ENCODE measurements at regions not wholly inside any gene's neighbourhood (a gene's known extent, or its start where the extent isn't known, plus 50 kb on each side); places are given as distances from the start of the nearest gene placed in this dataset.

GRCh38 chr2:221100467-221101089 lies 471.5 kb downstream of the EPHA4 start:
- no peak for DNase-seq

DNA sequence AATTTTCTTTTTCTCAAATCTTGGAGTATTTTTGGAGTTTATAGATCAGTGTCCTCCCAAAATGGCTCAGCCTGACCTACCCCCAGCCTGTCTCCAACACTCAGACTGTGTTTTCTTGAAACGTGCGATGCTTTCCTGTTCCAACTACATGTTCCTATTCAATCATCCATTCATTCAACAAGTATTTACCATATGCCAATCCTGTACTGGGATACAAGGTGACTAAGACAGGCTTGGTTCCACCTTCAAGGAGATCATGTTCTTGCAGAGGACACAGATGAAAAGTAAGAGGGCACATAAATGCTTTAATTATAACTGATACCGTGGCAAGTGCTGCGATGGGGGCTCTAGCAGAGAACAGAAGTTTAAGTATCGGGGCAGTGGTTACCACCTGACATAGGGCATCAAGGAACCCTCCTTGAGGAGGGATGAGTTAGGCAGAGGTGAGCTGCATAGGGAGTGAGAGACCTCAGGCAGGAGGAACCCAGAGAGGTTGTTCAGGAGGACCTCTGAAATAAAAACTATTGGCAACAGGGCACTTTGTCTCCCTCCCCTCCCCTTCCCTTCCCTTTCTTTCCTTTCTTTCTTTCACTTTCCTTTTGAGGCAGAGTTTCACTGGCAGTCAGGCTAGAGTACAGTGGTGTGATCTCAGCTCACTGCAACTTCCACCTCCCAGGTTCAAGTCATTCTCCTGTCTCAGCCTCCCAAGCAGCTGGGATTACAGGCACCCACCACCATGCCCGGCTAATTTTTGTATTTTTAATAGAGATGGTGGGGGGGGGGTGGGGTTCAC lies 469.0 kb downstream of the EPHA4 start:
- DNase-seq: no peak

GRCh38 chr2:221103930-221104329 lies 468.2 kb downstream of the EPHA4 start:
- no peak for DNase-seq

DNA sequence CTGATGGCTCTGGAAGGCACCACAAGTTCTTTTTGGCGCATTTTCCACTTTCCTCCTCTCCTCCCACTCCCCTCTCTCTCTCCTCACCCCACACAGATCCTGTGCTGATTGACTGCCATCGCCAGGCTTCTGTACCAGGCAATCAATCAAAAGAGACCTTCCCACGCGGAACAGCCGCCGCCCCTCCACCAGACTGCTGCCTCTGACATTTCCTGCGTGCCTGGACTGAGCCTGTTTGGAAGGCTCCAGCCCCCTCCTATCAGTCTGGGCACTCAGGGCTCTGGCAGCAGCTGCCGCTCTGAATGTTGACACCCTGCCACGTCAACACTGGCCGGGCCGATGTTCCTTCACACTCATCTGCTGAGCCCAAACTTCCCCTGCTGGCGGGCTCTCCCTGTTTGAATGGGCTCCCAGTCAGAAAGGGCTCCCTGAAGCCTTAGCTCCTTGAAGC lies 467.7 kb downstream of the EPHA4 start:
- no peak for DNase-seq

DNA sequence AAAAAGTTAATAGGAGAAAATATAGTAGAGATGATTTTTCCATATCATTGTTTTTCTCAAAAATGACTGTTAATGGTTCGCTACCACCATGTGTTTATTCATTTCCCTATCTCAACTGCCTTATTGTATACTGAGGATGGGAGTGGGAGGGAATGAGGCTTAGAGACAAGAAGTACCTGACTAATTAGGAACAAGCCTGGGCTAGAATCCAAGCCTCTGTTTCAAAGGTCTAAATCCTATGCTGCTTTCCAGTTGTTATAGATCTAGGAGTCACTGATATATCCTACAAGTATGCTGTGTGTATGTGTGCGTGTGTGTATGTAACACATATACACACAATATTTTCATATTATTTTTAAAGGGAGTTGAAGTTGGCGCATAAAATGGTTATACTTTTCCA lies 465.9 kb downstream of the EPHA4 start:
- DNase-seq: no peak

DNA sequence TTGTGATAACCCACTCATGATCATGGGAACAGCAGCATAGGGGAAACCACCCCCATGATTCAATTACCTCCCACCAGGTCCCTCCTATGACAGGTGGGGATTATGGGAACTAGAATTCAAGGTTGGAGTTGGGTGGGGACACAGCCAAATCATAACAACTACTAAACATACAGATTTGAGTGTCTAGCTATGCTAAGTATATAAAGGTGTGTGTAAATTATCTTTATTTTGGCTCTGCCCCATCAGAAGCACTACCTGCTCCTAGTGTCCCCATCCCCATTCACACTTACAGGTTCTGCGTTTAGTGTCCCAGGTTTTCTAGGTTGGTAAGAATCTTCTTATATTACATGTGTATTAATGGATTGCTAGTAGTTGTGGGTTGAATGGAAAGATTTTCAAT lies 464.7 kb downstream of the EPHA4 start:
- DNase-seq: no peak

DNA sequence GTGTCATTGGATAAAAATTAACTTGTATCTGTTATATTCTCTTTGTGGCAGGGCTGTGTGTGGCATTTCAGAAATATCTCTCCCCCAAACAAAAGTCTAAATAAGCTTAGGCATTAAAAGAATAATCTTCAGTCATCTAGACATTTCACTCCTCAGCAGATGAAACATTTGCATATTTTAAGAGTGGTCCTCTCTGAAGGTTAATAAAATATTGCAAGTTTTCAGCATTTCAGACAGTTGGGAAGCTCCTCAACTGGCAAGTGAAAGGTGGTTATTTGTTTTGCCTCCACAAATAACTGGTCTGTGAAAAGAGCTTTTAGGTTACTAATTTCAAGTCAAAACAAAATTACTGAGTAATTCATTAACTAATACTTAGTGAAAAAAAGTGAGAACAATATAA lies 462.6 kb downstream of the EPHA4 start:
- DNase-seq: no peak

GRCh38 chr2:221111739-221112138 lies 460.4 kb downstream of the EPHA4 start:
- no peak for DNase-seq

DNA sequence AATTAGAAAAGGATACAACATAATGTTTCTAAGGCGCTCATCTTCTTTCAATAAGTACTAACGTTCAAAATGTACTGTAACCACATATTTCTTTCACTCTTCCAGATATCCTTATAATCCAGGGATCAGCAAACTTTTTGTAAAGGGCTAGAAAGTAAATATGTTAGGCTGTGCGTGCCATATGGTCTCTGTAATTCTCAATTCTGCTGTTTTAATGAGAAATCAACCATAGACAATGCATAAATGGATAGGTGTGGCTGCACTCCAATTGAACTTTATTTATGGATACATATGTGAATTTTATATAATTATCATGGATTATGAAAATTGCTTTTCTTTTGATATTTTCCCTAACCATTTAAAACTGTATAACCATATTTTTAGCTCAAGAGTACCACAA lies 459.4 kb downstream of the EPHA4 start:
- no peak for DNase-seq

- DNase-seq: no peak
These were observed 456.2 kb downstream of the EPHA4 start for GRCh38 chr2:221115944-221116343.

DNA sequence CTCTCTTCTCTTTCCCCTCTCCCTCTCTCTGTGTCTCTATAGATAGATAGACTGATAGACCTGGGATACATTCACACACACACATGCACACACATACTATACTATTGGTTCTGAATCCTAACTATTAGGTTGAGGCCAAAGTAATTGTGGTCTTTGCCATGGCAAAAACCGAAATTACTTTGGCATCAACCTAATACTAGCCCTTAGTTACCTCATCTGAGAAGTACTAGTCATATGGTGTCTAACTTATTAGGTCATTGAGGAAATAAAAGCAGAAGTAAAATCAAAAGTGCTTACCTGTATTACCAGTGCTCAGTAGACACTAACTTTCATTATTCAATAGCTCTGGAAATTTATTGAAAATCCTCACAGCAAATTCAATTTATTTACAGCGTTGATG lies 451.5 kb downstream of the EPHA4 start:
- DNase-seq: no peak

DNA sequence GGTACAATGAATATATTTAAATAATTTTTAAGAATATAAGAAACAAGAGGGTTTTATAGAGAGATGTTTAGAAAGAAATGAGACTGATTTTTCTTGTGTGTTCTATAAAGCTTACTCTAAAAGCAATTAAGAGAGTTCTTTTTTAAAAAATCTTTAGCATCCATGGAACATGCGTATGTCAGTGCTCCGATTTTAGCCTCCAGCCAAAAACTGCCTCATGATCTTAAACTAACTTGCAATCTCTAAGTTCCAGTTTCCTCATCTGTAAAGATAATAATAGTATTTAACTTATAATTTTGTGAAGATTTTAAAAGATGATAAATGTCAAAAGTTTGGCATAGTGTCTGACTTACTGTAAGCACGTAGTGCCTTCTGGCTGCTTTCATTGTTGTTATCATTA lies 448.7 kb downstream of the EPHA4 start:
- DNase-seq: no peak

DNA sequence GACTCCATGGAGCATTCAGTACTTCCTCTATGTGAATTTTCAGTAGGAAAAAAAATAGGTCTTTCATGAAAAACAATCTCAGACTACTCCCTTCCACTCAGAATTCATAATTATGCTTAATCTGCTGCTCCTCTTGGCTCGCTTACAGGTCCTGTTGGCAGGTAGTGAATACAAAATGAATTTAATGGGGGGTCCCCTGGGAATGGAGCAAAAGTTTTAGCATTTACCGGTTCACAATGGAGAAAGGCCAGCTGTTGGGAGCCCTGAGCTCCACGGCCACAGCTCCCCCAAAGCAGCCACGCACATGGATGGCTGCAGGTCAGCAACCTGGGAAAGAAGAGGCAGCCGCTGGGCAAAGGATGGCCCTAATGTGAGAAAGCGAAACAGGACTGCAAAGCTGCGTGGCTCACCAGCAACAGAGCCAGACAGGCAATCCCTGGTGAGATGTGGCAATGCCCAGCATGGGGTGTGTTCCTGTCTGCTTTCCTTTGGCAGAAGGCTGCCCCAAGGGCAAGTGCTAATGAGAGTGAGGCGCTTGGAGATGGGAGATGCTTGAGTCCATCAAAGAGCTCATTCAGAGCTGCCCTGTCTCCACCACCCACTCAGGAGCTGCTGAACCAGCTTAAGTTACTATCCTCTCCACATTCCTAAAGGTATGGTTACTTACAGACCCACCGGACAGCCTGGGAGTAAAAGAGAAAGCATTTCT lies 447.4 kb downstream of the EPHA4 start:
- DNase-seq: no peak

GRCh38 chr2:221125691-221126090 lies 446.4 kb downstream of the EPHA4 start:
- no peak for DNase-seq

DNA sequence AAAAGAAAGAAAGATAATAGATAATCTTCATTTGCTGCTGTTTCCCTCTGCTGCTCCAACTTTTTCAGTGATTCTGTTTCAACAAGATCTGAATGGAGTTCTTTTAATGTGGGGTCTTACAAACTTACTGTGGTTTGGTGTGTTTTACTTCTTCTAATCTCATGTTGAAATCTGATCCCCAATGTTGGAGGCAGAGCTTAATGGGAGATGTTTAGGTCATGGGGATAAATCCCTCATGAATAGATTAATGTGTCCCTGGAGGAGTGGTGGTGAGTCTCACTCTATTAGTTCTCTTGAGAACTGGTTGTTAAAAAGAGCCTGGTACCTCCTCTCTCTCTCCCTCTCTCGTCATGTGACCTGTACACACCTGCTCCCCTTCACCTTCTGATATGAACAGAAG lies 442.4 kb downstream of the EPHA4 start:
- no peak for DNase-seq

GRCh38 chr2:221130431-221130830 lies 441.7 kb downstream of the EPHA4 start:
- no peak for DNase-seq

GRCh38 chr2:221133941-221134340 lies 438.2 kb downstream of the EPHA4 start:
- DNase-seq: no peak

- DNase-seq: no peak
These were observed 437.4 kb downstream of the EPHA4 start for GRCh38 chr2:221134718-221135117.

- DNase-seq: no peak
These were observed 436.4 kb downstream of the EPHA4 start for GRCh38 chr2:221135699-221136098.

DNA sequence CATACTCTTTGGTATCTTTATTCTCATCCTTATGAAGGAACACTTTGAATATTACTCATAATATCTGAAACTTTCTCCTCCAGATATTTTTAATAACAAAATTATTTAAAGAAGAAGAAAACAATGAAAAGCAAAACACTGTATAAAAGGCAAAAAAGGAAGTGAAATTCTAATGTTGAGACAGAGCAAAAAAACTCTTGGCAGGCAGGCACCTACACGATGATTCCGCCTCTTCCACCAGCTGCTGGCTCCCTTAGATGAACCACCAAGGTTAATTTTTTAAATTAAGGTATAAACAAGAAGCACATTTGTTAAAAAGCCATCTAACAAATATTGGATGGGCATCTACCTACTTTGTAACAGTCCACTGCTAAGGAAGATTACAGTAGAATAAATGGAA lies 434.7 kb downstream of the EPHA4 start:
- no peak for DNase-seq

DNA sequence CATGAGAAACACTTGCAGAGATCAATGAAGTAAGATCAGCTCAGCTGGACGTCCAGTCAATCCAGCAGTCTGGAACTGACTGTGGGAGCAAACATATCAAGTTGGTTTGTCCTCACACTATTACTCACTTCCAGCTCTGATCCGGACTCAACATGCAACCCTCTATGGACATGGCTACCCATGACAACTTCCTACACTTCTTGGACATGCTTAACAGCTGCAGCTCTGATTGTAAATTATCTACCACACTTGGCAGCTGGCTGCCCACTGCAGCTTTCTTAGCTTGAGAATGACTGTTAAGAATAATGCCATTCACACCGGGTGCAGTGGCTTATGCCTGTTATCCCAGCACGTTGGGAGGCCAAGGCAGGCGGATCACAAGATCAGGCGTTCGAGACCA lies 429.8 kb downstream of the EPHA4 start:
- no peak for DNase-seq

GRCh38 chr2:221143231-221143630 lies 428.9 kb downstream of the EPHA4 start:
- DNase-seq: no peak

DNA sequence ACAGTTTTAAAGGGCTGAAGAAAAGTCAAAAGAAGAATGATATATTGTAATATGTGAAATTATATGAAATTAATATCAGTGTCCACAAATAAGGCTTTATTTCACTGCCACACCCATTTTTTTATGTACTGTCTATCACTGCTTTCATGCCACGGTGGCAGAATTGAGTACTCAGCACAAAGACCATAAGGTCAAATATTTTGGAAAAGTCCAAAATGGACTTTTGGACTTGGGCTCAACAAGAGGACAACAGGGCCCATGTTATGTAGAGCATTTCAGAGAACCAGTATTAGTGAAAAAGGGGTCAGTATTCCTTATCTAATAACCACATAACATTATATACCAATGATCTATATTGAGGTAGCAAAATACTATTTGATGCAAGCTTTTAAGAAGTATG lies 427.2 kb downstream of the EPHA4 start:
- DNase-seq: no peak

GRCh38 chr2:221145396-221145795 lies 426.7 kb downstream of the EPHA4 start:
- no peak for DNase-seq

All from CD4-positive, alpha-beta T cell treated with Interleukin-17A for 1 hour (primary cell).